ENCODE measurements at regions not wholly inside any gene's neighbourhood (a gene's known extent, or its start where the extent isn't known, plus 50 kb on each side); places are given as distances from the start of the nearest gene placed in this dataset.

- TF ChIP-seq YY1 (IDR thresholded peaks at IDR 0.05; ENCODE audit: low read depth) (no peak), RAD21 (IDR thresholded peaks at IDR 0.05; ENCODE audit: low read depth) (no peak), EGR1 (IDR thresholded peaks at IDR 0.05) (no peak), CEBPB (IDR thresholded peaks at IDR 0.05) (no peak), FOXM1 (IDR thresholded peaks at IDR 0.05; ENCODE audit: borderline replicate concordance, low read depth) (no peak), CREB1 (IDR thresholded peaks at IDR 0.05; ENCODE audit: low read depth) (no peak), REST (IDR thresholded peaks at IDR 0.05; ENCODE audit: low read depth) (no peak), EP300 (IDR thresholded peaks at IDR 0.05; ENCODE audit: borderline replicate concordance) (no peak), ZBTB7A (IDR thresholded peaks at IDR 0.05; ENCODE audit: low read depth) (no peak), TCF12 (IDR thresholded peaks at IDR 0.05; ENCODE audit: low read depth) (no peak), USF1 (IDR thresholded peaks at IDR 0.05) (no peak), NFIC (IDR thresholded peaks at IDR 0.05) (no peak), TAF1 (IDR thresholded peaks at IDR 0.05; ENCODE audit: low read depth) (no peak), TEAD4 (IDR thresholded peaks at IDR 0.05) (no peak)
- TF ChIP-seq, protein P1, sequence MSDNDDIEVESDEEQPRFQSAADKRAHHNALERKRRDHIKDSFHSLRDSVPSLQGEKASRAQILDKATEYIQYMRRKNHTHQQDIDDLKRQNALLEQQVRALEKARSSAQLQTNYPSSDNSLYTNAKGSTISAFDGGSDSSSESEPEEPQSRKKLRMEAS (IDR thresholded peaks at IDR 0.05), result no peak
These were observed 216.1 kb upstream of the MYLIP start for GRCh38 chr6:15912505-15913400.

DNA sequence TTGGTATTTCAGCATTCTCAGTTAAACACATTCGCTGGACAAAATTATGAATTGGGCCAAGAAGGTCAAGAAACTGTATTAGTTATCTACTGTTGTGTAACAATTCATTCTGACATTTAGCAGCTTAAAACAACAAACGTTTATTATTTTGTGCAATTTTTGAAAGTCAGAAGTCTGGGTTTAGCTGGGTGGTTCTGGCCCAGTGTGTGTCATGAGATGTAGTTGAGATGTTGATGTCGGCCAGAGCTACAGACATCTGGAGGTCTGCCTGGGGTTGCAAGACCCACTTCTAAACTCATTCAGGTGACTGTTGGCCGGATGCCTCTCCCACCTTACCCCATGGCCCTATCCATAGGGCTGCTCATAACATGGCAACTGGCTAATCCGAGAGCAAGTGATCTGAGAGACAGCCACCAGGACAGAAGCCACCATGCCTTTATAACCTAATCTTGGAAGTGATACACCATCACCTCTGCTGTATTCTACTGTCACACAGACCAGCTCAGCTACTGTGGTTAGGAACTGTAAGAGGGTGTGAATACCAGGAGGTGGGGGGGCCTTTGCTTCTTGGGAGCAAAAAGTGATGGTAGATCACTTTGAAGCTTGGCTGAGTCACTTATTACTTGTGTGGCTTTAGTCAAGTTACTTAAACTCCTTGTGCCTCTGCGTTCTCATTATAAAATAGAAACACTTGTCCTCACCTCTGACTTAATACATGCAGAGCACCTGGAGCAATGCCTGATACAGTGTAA, 217.0 kb upstream of the MYLIP start:
- TF ChIP-seq EP300 (IDR thresholded peaks at IDR 0.05; ENCODE audit: borderline replicate concordance) (no peak), CEBPB (IDR thresholded peaks at IDR 0.05) (no peak), RAD21 (IDR thresholded peaks at IDR 0.05; ENCODE audit: low read depth) (no peak), TCF12 (IDR thresholded peaks at IDR 0.05; ENCODE audit: low read depth) (no peak), TEAD4 (IDR thresholded peaks at IDR 0.05) (no peak), FOXM1 (IDR thresholded peaks at IDR 0.05; ENCODE audit: borderline replicate concordance, low read depth) (no peak), USF1 (IDR thresholded peaks at IDR 0.05) (no peak)
- TF ChIP-seq, protein P1 (IDR thresholded peaks at IDR 0.05), result no peak

DNA sequence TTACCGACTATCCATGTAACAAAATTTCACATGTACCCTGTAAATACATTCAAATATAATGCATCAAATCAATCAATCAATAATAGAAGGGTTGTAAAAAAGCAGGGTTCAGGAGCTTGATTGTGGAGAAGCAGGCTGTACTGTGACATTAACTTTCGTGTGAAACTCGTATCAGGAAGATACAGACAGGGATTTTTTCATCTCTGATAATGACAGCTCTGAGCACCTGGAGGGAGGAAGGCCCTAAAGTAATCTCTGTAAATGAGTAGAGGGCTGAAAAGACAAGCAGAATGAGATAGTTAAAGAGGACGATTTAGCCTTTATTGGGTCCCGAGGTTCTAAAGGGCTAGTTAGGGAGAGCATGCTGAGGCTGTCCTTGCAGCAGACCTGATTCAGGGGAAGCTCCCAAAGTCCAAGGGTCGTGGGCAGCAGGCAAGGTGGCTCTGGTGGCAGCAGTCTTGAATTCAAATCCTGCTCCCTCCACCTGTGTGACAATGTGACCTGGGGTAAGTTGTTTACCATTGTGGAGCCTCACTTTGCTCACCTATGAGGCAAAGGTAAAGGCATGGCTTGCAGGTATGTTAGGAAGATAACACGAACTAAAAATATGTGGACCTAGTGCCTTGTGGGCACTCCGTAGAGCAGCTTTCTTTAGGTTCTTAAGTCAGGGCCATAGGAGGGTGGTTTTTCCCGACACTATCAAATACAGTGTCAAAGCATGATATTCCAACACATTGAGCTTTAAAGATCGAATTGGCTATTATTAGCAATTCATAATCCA, 219.4 kb upstream of the MYLIP start:
- TF ChIP-seq TCF12 (IDR thresholded peaks at IDR 0.05; ENCODE audit: low read depth) (no peak), YY1 (IDR thresholded peaks at IDR 0.05; ENCODE audit: low read depth) (no peak), TEAD4 (IDR thresholded peaks at IDR 0.05) (no peak)
- TF ChIP-seq, protein P1 (IDR thresholded peaks at IDR 0.05), result no peak

DNA sequence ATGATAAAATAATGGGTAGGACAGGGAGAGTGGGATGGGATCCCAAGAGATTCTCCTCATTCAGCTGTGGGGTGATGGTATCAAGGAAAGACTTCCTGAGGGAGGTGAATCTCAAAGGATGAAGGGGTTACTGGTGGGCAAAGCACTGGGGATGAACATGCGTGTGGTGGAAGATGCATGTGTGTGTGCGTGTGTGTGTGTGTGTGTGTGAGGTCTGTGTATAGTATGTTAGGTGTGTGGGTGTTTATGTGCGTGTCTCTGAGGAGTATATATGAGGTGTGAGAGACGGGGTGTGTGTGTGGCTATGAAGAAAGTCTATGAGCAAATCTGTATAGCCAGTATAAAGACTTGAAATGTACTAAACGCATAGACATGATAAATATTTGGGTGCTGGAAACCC, 220.0 kb upstream of the MYLIP start:
- TF ChIP-seq EGR1 (IDR thresholded peaks at IDR 0.05) (no peak), CREB1 (IDR thresholded peaks at IDR 0.05; ENCODE audit: low read depth) (no peak), REST (IDR thresholded peaks at IDR 0.05; ENCODE audit: low read depth) (no peak)
- TF ChIP-seq, protein P1 (IDR thresholded peaks at IDR 0.05), result no peak
